ENCODE measurements at regions not wholly inside any gene's neighbourhood (a gene's known extent, or its start where the extent isn't known, plus 50 kb on each side); places are given as distances from the start of the nearest gene placed in this dataset.

GRCh38 chr12:75744607-75745256 is 233.3 kb upstream of the KRR1 start:
- TF ChIP-seq POLR2A (IDR thresholded peaks at IDR 0.05) (no peak), CTCF (IDR thresholded peaks at IDR 0.05) (no peak)

Data from prostate gland (tissue), 2 donors.